ENCODE measurements at regions not wholly inside any gene's neighbourhood (a gene's known extent, or its start where the extent isn't known, plus 50 kb on each side); places are given as distances from the start of the nearest gene placed in this dataset.

- DNase-seq, result no peak
Measured at GRCh38 chr11:29305456-29306232, 711.2 kb downstream of the KCNA4 start.

- no peak for DNase-seq
Measured at GRCh38 chr11:29300420-29300819, 716.4 kb downstream of the KCNA4 start.

GRCh38 chr11:29296680-29297079 is 720.1 kb downstream of the KCNA4 start:
- DNase-seq, result no peak

GRCh38 chr11:29293825-29294224 is 723.0 kb downstream of the KCNA4 start:
- no peak for DNase-seq

- no peak for DNase-seq
Measured at GRCh38 chr11:29282088-29282487, 734.7 kb downstream of the KCNA4 start.

- DNase-seq, result no peak
Measured at GRCh38 chr11:29281271-29281777, 735.5 kb downstream of the KCNA4 start.

GRCh38 chr11:29280452-29280851 is 736.4 kb downstream of the KCNA4 start:
- no peak for DNase-seq

GRCh38 chr11:29279716-29280115 is 737.1 kb downstream of the KCNA4 start:
- no peak for DNase-seq

- no peak for DNase-seq
Measured at GRCh38 chr11:29272019-29272654, 744.7 kb downstream of the KCNA4 start.

GRCh38 chr11:29271616-29272015 is 745.2 kb downstream of the KCNA4 start:
- DNase-seq, result no peak

- no peak for DNase-seq
Measured at GRCh38 chr11:29268733-29269132, 748.1 kb downstream of the KCNA4 start.

- DNase-seq, result no peak
Measured at GRCh38 chr11:29265792-29266191, 751.0 kb downstream of the KCNA4 start.

- no peak for DNase-seq
Measured at GRCh38 chr11:29265381-29265780, 751.4 kb downstream of the KCNA4 start.

GRCh38 chr11:29263971-29264682 is 752.7 kb downstream of the KCNA4 start:
- no peak for DNase-seq

- DNase-seq, result no peak
Measured at GRCh38 chr11:29261831-29262230, 755.0 kb downstream of the KCNA4 start.

GRCh38 chr11:29260939-29261705 is 755.7 kb downstream of the KCNA4 start:
- no peak for DNase-seq

GRCh38 chr11:29258411-29258810 is 758.4 kb downstream of the KCNA4 start:
- DNase-seq, result no peak

- DNase-seq, result no peak
Measured at GRCh38 chr11:29256580-29256979, 760.2 kb downstream of the KCNA4 start.

GRCh38 chr11:29255401-29255800 is 761.4 kb downstream of the KCNA4 start:
- no peak for DNase-seq

GRCh38 chr11:29251738-29252137 is 765.1 kb downstream of the KCNA4 start:
- DNase-seq, result no peak

- DNase-seq, result no peak
Measured at GRCh38 chr11:29249713-29250112, 767.1 kb downstream of the KCNA4 start.

GRCh38 chr11:29244355-29244754 is 772.5 kb downstream of the KCNA4 start:
- DNase-seq, result no peak

- DNase-seq, result no peak
Measured at GRCh38 chr11:29243616-29244015, 773.2 kb downstream of the KCNA4 start.
